ENCODE measurements at regions not wholly inside any gene's neighbourhood (a gene's known extent, or its start where the extent isn't known, plus 50 kb on each side); places are given as distances from the start of the nearest gene placed in this dataset.

GRCh38 chr9:118786877-118787276 lies 582.4 kb downstream of the BRINP1 start:
- TF ChIP-seq CTCF (conservative IDR thresholded peaks at IDR 0.05; ENCODE audit: low read length) (no peak), EZH2phosphoT487 (IDR thresholded peaks at IDR 0.05; ENCODE audit: borderline replicate concordance) (no peak)
